H1 (cell line): ENCODE measurements at regions not wholly inside any gene's neighbourhood (a gene's known extent, or its start where the extent isn't known, plus 50 kb on each side); places are given as distances from the start of the nearest gene placed in this dataset.

ENCODE experiments used
- ASH2L ChIP-seq: fragments of 200-600, 300-600 bp; sonication (generic); IDR thresholded peaks from one replicate; pipeline ENCODE4 v1.7.1; 2017; ENCODE audit warnings: low read length
- JUND ChIP-seq: IDR thresholded peaks from 2 replicates; pipeline ENCODE4 v1.6.1; 2011; ENCODE audit warnings: mild to moderate bottlenecking, improper control_type of control experiment, low read length
- KDM5A ChIP-seq: fragments of 200-600 bp; IDR thresholded peaks from 2 replicates; pipeline ENCODE4 v1.7.1; 2012; ENCODE audit warnings: mild to moderate bottlenecking, low read length, inconsistent platforms, mixed read lengths
- MAFK ChIP-seq: IDR thresholded peaks from 2 replicates; pipeline ENCODE4 v1.6.1; 2012; ENCODE audit warnings: low read depth, mild to moderate bottlenecking, improper control_type of control experiment, low read length
- SIN3A ChIP-seq, 2 experiments: IDR thresholded peaks in 1 of 2; conservative IDR thresholded peaks in 1 of 2; 2 replicates each; pipeline ENCODE4 v1.6.1; 2011 to 2012; ENCODE audit warnings: low read length in 2 of 2, improper control_type of control experiment in 1 of 2, low read depth in 1 of 2, mild to moderate bottlenecking in 1 of 2
- TCF12 ChIP-seq: IDR thresholded peaks from 2 replicates; pipeline ENCODE4 v1.6.1; 2011; ENCODE audit warnings: low read depth, mild to moderate bottlenecking, low read length

GRCh38 chr11:25899617-25900160 lies 432.2 kb upstream of the ANO3 start (continued):
- TF ChIP-seq TCF12 (no peak), SIN3A (conservative IDR thresholded peaks at IDR 0.05 in 1 of 2, IDR thresholded peaks at IDR 0.05 in 1 of 2; ENCODE audit: low read depth in 1 of 2, low read length in 2 of 2) (no peak), ASH2L (no peak), KDM5A (no peak), MAFK (no peak), JUND (no peak)
